H1 (cell line): ENCODE measurements at regions not wholly inside any gene's neighbourhood (a gene's known extent, or its start where the extent isn't known, plus 50 kb on each side); places are given as distances from the start of the nearest gene placed in this dataset.

ENCODE experiments used
- POLR2AphosphoS5 ChIP-seq: IDR thresholded peaks from 2 replicates; pipeline ENCODE4 v1.6.1; 2011; ENCODE audit warnings: low read depth, low read length
- TF ChIP-seq, protein P1 (sequence below), 3 experiments: IDR thresholded peaks; 1 replicate in 2 of 3; 2 replicates in 1 of 3; pipeline versions ENCODE4 v1.5.1 to v1.6.1; 2011; ENCODE audit warnings: low read length in 3 of 3, mild to moderate bottlenecking in 3 of 3, inconsistent platforms in 2 of 3, low read depth in 1 of 3, moderate library complexity in 1 of 3; ENCODE audit not compliant: insufficient read depth in 1 of 3; ENCODE audit errors: control extremely low read depth in 1 of 3

DNA sequence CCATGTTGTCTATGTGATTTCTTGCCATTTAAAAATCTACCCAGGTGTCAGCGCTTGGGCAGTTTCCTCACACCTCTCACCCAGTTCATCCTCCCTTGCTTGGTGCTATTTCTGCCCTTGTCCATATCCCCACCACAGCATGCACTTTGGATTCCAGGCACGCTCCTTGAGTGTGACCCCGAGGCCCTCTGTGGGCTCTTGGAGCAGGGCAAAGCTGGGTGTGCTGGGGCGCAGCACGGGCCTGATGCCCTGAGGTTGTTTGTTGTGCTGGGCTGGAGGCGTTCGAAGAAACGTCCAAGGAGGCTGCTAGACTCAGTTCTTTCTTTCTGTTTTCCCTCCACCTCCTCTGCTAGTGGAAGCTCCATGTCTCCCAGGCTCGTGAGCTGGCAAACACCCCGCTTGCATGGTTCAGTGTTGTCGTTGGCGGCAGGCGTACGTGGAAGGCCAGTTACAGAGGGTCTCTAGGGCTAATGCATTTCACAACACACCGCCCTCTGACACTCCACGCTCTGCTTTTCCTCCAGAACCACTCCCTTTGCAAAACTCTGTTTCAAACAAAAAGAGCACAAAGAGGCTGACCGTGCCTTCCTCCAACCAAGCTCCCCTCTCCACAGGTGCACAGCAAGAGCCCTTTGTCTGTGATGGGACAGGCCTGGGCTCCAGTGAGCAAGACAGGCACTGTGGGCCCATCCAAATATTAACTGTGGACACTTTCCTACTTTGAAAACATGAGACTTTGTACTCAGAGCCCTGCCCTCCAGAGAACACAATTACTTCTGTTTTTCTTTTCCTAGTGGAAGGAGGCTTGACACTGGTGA is 117.7 kb upstream of the GJB6 start:
- TF ChIP-seq POLR2AphosphoS5, result no peak
- TF ChIP-seq, protein P1, sequence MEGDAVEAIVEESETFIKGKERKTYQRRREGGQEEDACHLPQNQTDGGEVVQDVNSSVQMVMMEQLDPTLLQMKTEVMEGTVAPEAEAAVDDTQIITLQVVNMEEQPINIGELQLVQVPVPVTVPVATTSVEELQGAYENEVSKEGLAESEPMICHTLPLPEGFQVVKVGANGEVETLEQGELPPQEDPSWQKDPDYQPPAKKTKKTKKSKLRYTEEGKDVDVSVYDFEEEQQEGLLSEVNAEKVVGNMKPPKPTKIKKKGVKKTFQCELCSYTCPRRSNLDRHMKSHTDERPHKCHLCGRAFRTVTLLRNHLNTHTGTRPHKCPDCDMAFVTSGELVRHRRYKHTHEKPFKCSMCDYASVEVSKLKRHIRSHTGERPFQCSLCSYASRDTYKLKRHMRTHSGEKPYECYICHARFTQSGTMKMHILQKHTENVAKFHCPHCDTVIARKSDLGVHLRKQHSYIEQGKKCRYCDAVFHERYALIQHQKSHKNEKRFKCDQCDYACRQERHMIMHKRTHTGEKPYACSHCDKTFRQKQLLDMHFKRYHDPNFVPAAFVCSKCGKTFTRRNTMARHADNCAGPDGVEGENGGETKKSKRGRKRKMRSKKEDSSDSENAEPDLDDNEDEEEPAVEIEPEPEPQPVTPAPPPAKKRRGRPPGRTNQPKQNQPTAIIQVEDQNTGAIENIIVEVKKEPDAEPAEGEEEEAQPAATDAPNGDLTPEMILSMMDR (IDR thresholded peaks at IDR 0.05; ENCODE audit: control extremely low read depth in 1 of 3, insufficient read depth in 1 of 3, low read depth in 1 of 3, low read length in 3 of 3), result no peak
